ENCODE measurements at regions not wholly inside any gene's neighbourhood (a gene's known extent, or its start where the extent isn't known, plus 50 kb on each side); places are given as distances from the start of the nearest gene placed in this dataset.

DNA sequence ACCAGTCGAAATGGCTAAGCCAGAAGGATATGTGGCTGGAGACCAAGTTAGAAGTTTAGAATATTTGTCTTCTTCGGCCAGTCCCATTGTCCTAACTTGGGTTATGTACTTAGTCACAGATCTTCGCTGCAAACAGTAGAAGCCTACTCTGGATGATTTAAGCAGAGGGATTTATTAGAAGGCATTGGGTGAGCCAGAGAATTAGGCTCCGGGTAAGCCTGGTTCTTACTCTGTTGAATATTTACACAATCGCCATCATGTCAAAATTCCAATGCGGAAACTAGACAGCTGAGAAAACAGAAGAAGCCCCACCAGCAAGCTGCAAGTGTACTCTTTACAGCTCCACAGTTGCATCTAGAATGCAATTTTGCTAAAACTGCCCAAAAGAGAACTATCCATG is 276.6 kb downstream of the CMPK2 start:
- no peaks in the 10 kb centered on the region for H3K36me3 ChIP-seq
- intact Hi-C loops (cut with DNase I), result no loop called here
- H3K4me1 ChIP-seq, result no peaks in the 10 kb centered on the region
- DNase-seq (ENCODE audit: extremely low spot score), result no peak
- H3K4me3 ChIP-seq, result no peak overlapping the region
- H3K9me3 ChIP-seq, result peaks cover 0 to 4% (median 0%) of the 10 kb centered on the region in 4 donors
- no peak overlapping the region for H3K27ac ChIP-seq (replicated peaks in 1 of 4)
- 81% methylated on average over 6 of the region's 6 CpGs for WGBS
- H3K27me3 ChIP-seq, result no peaks in the 10 kb centered on the region
- TF ChIP-seq EP300 (IDR thresholded peaks at IDR 0.05) (no peak), POLR2AphosphoS5 (IDR thresholded peaks at IDR 0.05) (no peak), POLR2A (IDR thresholded peaks at IDR 0.05; ENCODE audit: low read depth) (no peak)
- TF ChIP-seq, protein P1, sequence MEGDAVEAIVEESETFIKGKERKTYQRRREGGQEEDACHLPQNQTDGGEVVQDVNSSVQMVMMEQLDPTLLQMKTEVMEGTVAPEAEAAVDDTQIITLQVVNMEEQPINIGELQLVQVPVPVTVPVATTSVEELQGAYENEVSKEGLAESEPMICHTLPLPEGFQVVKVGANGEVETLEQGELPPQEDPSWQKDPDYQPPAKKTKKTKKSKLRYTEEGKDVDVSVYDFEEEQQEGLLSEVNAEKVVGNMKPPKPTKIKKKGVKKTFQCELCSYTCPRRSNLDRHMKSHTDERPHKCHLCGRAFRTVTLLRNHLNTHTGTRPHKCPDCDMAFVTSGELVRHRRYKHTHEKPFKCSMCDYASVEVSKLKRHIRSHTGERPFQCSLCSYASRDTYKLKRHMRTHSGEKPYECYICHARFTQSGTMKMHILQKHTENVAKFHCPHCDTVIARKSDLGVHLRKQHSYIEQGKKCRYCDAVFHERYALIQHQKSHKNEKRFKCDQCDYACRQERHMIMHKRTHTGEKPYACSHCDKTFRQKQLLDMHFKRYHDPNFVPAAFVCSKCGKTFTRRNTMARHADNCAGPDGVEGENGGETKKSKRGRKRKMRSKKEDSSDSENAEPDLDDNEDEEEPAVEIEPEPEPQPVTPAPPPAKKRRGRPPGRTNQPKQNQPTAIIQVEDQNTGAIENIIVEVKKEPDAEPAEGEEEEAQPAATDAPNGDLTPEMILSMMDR (IDR thresholded peaks at IDR 0.05), result no peak

DNA sequence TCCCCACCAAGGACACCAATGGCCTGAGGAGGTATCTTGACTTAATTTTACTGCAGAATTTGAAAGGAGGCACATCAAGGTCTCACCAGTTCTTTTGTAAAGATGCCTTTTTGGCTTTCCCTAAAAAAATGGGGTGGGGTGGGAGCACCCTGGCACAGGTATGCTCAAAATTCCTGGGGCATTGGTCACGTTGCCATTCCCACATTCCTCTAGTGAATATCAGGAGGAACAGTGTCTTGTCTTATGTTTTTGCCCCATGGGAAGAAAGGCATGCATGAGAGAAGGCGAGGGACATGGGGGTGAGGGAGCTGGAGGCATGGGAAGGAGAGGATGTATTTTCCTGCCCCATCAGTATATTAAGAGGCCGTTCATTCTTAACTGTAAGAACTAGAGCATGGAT is 275.3 kb downstream of the CMPK2 start:
- Histone ChIP-seq H3K27ac (replicated peaks in 1 of 4) (no peak overlapping the region), H3K4me3 (no peak overlapping the region), H3K27me3 (no peaks in the 10 kb centered on the region), H3K36me3 (no peaks in the 10 kb centered on the region), H3K9me3 (no peaks in the 10 kb centered on the region), H3K4me1 (no peaks in the 10 kb centered on the region)
- intact Hi-C loops (cut with DNase I), result no loop called here
- DNase-seq (ENCODE audit: extremely low spot score), result no peak
- 84% methylated on average over 3 of the region's 3 CpGs for WGBS
- TF ChIP-seq POLR2A (IDR thresholded peaks at IDR 0.05; ENCODE audit: low read depth) (no peak), EP300 (IDR thresholded peaks at IDR 0.05) (no peak), POLR2AphosphoS5 (IDR thresholded peaks at IDR 0.05) (no peak)
- TF ChIP-seq, protein P1 (IDR thresholded peaks at IDR 0.05), result no peak

DNA sequence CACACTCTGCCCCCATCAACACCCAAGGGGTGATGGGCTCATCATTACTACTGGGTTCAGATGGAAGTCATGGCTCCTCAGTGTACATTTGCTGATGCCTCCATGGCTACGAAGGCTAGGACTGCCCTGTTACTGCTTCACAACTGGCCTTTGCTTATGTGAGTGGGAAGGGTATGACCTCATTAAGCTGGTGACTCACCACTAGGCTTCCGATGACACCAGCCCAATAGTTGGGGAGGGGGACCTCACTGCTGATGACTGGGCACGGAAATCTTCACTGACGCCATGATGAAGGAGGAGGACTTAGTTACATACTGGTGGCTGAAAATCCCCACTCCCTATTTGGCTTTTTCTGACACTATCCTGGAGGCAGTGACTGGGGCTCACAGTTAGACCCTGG is 263.2 kb downstream of the CMPK2 start:
- Histone ChIP-seq H3K27me3 (no peaks in the 10 kb centered on the region), H3K4me1 (no peaks in the 10 kb centered on the region), H3K4me3 (no peak overlapping the region), H3K36me3 (no peaks in the 10 kb centered on the region), H3K27ac (replicated peaks in 1 of 4) (no peak overlapping the region), H3K9me3 (no peaks in the 10 kb centered on the region)
- TF ChIP-seq POLR2AphosphoS5 (IDR thresholded peaks at IDR 0.05) (no peak), POLR2A (IDR thresholded peaks at IDR 0.05; ENCODE audit: low read depth) (no peak), EP300 (IDR thresholded peaks at IDR 0.05) (no peak)
- TF ChIP-seq, protein P1 (IDR thresholded peaks at IDR 0.05), result no peak
- intact Hi-C loops (cut with DNase I), result no loop called here
- 100% methylated on average over 4 of the region's 4 CpGs for WGBS
- no peak for DNase-seq (ENCODE audit: extremely low spot score)

DNA sequence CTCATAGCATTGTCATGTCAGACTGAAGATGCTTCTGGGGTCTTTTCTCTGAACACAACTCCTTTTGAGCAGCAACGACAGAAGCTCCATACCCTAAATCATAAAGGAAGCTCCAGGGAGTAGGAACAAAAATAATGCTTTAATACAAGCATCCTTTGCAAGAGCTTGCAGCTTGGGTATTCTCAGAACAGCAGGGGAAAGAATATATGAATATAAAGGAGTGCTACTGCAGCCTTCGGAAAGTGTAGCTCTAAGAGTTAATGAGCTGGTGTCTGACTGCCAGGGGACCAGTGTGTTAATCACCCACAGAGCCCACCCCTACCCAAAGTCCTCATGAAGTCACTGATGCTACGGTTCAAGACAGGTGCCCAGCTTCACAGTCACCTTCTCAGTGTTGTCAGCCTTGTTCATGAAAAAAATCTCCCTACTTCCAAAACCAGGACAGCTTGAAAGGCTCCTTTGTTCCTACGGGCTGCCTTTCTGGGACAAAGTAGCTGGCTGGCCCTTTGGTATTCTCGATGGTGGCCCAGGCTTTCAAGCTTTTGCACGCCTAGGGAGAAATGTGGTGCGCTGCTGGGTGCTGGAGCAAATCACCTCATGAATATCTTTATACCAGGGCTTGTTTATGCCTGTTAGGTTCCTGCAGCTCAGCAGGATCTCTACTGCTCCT is 259.7 kb downstream of the CMPK2 start:
- no peaks in the 10 kb centered on the region for H3K27me3 ChIP-seq
- no peaks in the 10 kb centered on the region for H3K36me3 ChIP-seq
- H3K4me1 ChIP-seq, result no peaks in the 10 kb centered on the region
- WGBS, result 69% methylated on average over 5 of the region's 7 CpGs
- no peak overlapping the region for H3K27ac ChIP-seq (replicated peaks in 1 of 4)
- no peaks in the 10 kb centered on the region for H3K9me3 ChIP-seq
- no peak for DNase-seq (ENCODE audit: extremely low spot score)
- intact Hi-C loops (cut with DNase I), result no loop called here
- TF ChIP-seq, protein P1 (IDR thresholded peaks at IDR 0.05), result no peak
- no peak for TF ChIP-seq POLR2AphosphoS5 (IDR thresholded peaks at IDR 0.05)
- no peak for TF ChIP-seq EP300 (IDR thresholded peaks at IDR 0.05)
- TF ChIP-seq POLR2A (IDR thresholded peaks at IDR 0.05; ENCODE audit: low read depth), result no peak
- H3K4me3 ChIP-seq, result no peak overlapping the region

DNA sequence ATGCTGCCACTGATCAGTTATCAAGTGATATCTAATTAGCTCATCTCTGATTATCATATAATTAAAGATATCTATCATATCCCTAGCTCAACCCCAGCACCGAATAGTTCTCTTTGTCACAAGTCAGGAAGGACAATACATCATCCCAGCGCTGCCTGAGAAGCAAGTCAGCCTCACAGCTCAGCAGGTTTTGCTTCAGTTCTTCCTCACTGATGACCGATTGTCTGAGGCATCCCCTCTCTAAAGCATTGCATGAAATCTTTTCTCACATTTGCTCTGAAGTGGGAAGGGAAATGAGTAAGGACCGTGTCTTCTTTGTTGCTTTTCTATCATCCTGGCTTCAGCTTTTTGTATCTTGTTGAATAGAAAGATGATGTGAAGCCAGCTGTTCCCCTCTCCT is 247.9 kb downstream of the CMPK2 start:
- Histone ChIP-seq H3K9me3 (peaks cover 0 to 13% (median 4%) of the 10 kb centered on the region in 4 donors), H3K4me1 (no peaks in the 10 kb centered on the region), H3K4me3 (no peak overlapping the region), H3K27me3 (no peaks in the 10 kb centered on the region), H3K36me3 (no peaks in the 10 kb centered on the region), H3K27ac (replicated peaks in 1 of 4) (no peak overlapping the region)
- TF ChIP-seq POLR2AphosphoS5 (IDR thresholded peaks at IDR 0.05) (no peak), POLR2A (IDR thresholded peaks at IDR 0.05; ENCODE audit: low read depth) (no peak), EP300 (IDR thresholded peaks at IDR 0.05) (no peak)
- TF ChIP-seq, protein P1 (IDR thresholded peaks at IDR 0.05), result no peak
- DNase-seq (ENCODE audit: extremely low spot score), result no peak
- 84% methylated on average over 4 of the region's 4 CpGs for WGBS
- intact Hi-C loops (cut with DNase I), result no loop called here
